Kidney epithelial cell (primary cell): ENCODE measurements at regions not wholly inside any gene's neighbourhood (a gene's known extent, or its start where the extent isn't known, plus 50 kb on each side); places are given as distances from the start of the nearest gene placed in this dataset.

Source experiments
- DNase-seq: peaks from one replicate; pipeline ENCODE4 v3.0.0-alpha.2; 2010; ENCODE audit warnings: low read depth
- H3K27me3 ChIP-seq: 2 replicates; pipeline ENCODE4 v1.6.0; 2011; ENCODE audit warnings: low read length; ENCODE audit not compliant: control insufficient read depth, insufficient read depth
- H3K36me3 ChIP-seq: 2 replicates; pipeline ENCODE4 v1.5.1; 2011; ENCODE audit warnings: low read length; ENCODE audit not compliant: control insufficient read depth, insufficient read depth
- H3K4me3 ChIP-seq: 2 replicates; pipeline ENCODE4 v1.5.1; 2011; ENCODE audit warnings: low read depth, mild to moderate bottlenecking, control low read depth, low read length
- TF ChIP-seq, protein P1 (sequence below): IDR thresholded peaks from 2 replicates; pipeline ENCODE4 v1.5.1; 2011; ENCODE audit warnings: mild to moderate bottlenecking, moderate library complexity, low read length, control low read depth, inconsistent platforms; ENCODE audit not compliant: insufficient read depth, poor library complexity, severe bottlenecking

DNA sequence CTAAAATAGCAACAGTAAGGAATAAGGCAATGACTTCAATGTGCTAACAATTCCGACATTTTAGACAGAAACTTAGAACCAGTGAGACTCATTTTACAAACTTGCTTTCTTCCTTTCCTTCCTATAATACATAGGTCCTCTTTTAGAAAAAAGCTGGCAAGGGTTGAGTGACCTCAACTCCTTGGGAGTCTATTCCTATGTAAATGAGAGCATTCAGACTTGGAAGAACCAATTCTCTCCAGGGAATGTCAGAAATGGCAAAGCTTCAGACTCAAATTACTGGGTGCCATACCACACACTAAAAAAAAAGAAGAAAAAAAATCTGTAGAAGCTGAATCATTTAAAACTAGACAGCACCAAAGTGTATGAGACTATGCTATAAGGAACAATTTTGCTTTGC lies 1328.2 kb downstream of the OLFM4 start:
- no peak for DNase-seq
- H3K36me3 ChIP-seq: no peaks in the 10 kb centered on the region
- H3K27me3 ChIP-seq: no peaks in the 10 kb centered on the region
- TF ChIP-seq, protein P1, sequence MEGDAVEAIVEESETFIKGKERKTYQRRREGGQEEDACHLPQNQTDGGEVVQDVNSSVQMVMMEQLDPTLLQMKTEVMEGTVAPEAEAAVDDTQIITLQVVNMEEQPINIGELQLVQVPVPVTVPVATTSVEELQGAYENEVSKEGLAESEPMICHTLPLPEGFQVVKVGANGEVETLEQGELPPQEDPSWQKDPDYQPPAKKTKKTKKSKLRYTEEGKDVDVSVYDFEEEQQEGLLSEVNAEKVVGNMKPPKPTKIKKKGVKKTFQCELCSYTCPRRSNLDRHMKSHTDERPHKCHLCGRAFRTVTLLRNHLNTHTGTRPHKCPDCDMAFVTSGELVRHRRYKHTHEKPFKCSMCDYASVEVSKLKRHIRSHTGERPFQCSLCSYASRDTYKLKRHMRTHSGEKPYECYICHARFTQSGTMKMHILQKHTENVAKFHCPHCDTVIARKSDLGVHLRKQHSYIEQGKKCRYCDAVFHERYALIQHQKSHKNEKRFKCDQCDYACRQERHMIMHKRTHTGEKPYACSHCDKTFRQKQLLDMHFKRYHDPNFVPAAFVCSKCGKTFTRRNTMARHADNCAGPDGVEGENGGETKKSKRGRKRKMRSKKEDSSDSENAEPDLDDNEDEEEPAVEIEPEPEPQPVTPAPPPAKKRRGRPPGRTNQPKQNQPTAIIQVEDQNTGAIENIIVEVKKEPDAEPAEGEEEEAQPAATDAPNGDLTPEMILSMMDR: no peak
- H3K4me3 ChIP-seq: no peak overlapping the region

DNA sequence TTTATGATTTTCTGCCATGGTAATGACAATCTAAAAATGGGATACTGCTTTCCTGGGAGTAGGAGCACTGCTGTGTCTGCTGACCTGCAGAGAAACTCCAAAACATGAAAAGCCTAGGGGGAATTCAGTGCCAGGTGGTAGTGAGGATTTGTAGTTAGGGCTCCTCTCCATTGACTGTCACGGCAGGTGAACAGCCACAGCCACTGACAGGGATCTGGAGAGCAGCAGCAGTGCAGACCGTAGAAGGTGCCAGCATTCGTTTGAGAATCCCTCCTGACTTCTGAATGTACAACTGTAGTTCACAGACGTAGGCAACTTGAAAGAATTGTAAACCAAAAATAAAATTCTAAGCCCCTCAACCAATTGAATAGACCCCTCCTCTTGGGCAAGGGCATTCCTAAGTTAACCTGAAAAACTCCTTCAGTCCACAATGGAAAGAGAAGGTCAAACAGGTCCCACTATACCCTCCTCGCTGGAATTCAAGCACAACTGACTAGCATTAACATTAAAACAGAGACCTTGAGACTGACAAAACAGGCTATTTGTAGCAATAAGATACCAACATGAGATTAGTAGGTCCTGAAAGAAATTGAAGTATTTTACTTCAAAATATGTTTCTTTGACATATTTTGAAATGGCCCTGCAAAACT lies 1328.8 kb downstream of the OLFM4 start:
- DNase-seq: no peak
- Histone ChIP-seq H3K36me3 (no peaks in the 10 kb centered on the region), H3K27me3 (no peaks in the 10 kb centered on the region), H3K4me3 (no peak overlapping the region)
- TF ChIP-seq, protein P1: no peak

DNA sequence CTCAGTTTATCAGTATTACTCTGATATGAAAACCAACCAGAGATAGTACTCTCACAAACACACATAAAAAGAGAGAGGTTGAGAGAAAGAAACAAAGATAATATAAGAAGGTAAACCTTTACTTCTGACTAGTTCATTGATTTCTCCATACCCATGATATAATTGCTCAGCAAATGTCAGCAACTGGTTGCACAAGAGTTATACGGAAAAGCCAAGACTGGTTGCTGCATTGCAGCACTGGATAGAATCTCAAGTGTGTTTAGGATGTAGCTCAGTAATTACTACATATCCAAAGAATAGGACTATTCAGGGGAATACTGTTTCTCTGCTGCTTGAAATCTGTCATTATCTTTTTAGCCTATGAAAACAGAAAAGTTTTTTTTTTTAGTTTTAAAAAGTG lies 1332.8 kb downstream of the OLFM4 start:
- TF ChIP-seq, protein P1: no peak
- H3K4me3 ChIP-seq: no peak overlapping the region
- DNase-seq: no peak

DNA sequence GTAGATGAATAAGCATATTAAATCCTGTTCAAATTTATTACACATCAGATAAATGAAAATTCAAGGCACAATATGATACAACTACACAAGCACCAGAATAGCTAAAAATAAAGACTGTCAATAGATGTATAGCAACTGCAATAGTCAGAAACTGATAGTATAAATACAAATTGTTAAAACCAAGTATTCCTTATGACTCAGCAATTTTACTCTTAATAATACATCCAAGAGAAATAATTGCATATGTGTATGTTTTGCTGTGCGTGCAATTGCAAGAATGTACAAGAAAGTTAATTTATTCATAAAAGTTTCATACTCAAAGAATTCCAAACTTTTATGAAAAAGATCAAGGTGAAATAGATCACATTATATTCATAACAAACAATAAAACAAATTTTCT lies 1338.1 kb downstream of the OLFM4 start:
- no peaks in the 10 kb centered on the region for H3K27me3 ChIP-seq
- H3K36me3 ChIP-seq: no peaks in the 10 kb centered on the region
- DNase-seq: no peak
- TF ChIP-seq, protein P1: no peak
- H3K4me3 ChIP-seq: no peak overlapping the region

More for the DNA sequence above, 1332.8 kb downstream of the OLFM4 start:
- H3K27me3 ChIP-seq: no peaks in the 10 kb centered on the region
- H3K36me3 ChIP-seq: no peaks in the 10 kb centered on the region

DNA sequence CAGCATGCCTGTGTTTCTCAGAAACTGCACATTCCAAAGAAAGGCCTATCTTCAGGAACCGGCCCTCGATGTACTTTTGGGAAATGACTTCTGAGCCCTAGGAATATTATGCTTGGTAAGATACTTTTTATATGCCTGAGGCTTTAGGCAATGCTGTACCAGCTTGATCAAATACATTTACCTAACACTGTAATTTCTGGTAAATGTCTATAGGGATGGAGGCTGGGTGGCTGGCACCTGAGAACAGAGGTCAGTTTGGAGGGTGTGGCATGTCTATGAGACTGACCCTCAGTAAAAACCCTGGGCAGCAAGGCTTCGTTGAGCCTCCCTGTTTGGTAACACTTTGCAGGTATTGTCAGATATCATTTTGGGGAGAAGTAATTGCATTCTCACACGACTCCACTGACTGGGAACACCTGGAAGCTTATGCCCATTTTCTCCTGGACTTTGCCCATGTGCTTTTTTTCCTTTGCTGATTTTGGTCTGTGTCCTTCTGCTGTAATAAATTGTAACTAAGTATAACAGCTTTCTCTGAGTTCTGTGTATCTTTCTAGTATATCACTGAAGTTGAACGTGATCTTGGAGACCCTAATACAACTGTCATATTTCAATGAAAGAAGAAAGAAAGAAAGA lies 1339.1 kb downstream of the OLFM4 start:
- no peaks in the 10 kb centered on the region for H3K36me3 ChIP-seq
- DNase-seq: no peak
- no peak overlapping the region for H3K4me3 ChIP-seq
- no peaks in the 10 kb centered on the region for H3K27me3 ChIP-seq
- TF ChIP-seq, protein P1: no peak

- TF ChIP-seq, protein P1: no peak
- no peak for DNase-seq
- no peak overlapping the region for H3K4me3 ChIP-seq
These were observed 1339.8 kb downstream of the OLFM4 start for GRCh38 chr13:54368387-54368786.

More at GRCh38 chr13:54368387-54368786, 1339.8 kb downstream of the OLFM4 start:
- Histone ChIP-seq H3K27me3 (no peaks in the 10 kb centered on the region), H3K36me3 (no peaks in the 10 kb centered on the region)
